ENCODE measurements at regions not wholly inside any gene's neighbourhood (a gene's known extent, or its start where the extent isn't known, plus 50 kb on each side); places are given as distances from the start of the nearest gene placed in this dataset.
"Not testable (repeated sequence)": the region's sequence is repeated elsewhere in the genome, so short reads cannot be mapped to it uniquely, and the experiment has no call there.

DNA sequence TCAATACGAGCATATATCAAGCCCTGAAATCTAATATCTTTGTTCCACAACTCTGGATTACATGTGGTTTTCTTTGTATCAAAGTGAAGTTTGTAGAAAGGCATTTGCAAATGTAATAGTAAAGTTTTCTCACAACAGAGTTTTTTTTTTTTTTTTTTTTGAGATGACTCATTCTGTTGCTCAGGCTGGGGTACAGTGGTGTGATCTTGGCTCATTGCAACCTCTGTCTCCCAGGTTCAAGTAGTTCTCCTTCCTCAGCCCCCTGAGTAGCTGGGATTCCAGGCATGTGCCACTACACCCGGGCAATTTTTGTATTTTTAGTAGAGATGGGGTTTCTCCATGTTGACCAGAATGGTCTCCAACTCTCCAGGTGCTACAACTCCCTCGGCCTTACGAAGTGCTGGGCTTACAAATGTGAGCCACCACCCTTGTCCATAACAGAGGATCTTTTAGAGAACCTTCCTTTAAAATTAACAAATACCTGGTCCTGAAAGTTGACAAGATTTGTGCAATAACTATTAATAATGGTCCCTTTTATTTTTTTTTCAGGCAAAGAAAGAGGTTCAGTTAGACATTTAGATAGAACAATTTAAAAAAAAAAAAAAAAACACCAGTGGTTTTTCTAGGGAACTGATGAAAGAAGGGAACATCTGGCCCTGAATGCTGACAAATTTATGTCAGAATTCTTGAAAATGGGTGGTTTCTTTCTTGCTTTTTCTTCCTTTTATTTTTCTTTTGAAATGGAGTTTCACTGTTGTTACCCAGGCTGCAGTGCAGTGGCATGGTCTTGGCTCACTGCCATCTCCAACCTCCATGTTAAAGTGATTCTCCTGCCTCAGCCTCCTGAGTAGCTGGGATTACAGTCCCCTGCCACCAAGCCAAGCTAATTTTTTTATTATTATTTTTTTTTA is 278.5 kb downstream of the RPS4Y2 start:
- DNase-seq: no peak

DNA sequence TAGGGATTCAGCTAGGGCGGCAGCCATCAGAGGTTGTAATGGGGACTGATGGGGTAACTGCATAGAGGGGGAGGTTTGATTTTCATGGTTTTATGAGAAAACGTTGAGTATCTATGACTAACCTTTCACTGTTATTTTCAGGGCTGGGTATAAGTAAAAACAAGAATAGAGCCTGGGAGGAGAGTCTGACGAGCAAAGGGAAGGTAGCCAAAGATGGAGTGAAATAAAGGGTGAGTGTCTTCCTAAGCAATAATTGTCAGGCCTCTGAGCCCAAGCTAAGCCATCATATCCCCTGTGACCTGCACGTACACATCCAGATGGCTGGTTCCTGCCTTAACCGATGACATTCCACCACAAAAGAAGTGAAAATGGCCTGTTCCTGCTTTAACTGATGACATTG is 281.5 kb downstream of the RPS4Y2 start:
- not testable (repeated sequence) for DNase-seq

DNA sequence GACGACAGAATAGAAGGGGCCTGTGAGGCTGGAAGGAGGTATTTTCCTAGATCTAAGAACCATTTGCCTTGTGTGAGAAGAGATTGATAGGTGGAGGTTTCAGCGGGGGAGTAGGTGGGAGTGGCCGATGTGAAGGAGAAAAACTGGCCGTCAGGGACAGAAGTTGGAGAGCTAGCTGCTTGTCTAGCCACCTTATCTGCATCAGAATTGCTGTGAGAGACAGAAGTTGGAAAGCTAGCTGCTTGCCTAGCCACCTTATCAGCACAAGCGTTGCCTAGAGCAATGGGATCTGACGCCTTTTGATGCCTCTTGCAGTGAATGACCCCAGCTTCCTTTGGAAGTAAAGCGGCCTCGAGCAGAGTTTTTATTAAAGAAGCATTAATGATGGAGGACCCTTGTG is 283.9 kb downstream of the RPS4Y2 start:
- no peak for DNase-seq

DNA sequence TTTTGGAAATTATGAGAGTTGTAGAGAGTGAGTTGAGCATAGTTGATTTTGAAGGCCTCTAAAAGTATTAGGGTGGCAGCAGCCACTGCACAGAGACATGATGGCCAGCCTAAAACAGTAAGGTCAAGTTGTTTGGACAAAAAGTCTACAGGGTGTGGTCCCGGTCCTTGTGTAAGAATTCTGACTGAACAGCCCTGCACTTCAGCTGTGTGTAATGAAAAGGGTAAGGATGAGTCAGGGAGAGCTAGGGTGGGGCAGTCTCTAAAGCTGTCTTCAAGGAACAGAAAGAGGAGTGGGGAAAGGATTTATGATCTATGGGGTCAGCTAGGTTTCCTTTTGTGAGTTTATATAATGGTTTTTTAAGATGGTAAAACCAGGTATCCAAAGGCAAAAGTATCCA is 284.8 kb downstream of the RPS4Y2 start:
- not testable (repeated sequence) for DNase-seq

DNA sequence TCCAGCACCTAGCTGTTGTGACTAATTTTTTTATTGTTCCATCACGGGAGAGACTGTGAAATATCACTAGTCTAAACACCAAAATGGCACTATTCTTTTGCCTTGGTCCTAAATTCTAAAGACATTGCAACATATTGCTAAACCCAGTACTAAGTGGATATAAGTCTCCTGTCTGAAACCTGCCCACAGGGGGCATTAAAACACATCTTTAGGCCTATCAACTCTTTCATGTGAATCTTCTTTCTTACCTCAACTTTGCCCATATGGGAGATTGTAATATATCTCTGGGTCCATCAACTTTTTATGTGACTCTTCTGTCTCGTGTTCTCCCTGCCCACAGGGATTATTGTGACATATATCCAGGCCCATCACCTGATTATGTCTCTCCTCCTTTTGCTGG is 317.2 kb downstream of the RPS4Y2 start:
- DNase-seq: no peak

DNA sequence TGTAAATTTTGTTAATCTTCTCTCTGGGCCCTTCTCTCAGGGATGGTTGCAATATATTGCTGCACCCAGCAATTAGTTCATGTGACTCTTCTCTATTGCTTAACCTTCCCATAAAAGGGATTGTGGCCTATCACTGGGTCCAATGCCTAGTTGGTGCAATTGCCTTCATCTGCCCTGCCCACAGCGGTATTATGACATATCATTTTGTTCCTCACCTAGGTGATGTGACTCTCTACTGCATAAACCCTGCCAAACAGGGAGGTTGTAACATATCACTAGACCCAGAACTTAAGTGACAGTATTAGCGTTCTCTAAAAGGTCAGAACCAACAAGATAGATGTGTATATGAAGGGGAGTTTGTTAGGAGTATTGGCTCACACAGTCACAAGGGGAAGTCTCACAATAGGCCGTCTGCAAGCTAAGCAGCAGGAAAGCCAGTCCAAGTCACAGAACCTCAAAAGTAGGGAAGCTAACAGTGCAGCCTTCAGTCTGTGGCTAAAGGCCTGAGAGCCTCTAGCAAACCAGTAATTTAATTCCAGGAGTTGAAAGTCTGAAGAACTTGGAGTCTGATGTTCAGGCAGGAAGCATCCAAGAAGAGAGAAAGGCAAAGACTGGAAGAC is 317.8 kb downstream of the RPS4Y2 start:
- no peak for DNase-seq

DNA sequence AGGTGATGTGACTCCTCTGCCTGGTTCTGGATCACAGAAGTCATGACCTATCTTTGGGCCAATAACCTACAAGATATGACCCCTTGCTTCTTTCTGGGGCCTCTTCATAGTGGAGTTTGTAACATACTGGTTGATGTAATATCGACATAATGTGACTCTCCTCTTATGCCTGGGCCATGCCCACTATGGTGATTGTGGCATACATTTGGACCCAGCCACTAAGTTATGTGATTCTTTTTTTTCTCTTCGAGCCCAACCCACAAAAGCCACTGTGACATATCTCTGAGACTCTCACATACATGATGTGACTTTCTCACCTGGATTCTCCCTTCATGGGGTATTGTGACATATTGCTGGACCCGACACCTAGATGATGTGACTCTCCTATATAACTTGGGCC is 319.8 kb downstream of the RPS4Y2 start:
- no peak for DNase-seq

DNA sequence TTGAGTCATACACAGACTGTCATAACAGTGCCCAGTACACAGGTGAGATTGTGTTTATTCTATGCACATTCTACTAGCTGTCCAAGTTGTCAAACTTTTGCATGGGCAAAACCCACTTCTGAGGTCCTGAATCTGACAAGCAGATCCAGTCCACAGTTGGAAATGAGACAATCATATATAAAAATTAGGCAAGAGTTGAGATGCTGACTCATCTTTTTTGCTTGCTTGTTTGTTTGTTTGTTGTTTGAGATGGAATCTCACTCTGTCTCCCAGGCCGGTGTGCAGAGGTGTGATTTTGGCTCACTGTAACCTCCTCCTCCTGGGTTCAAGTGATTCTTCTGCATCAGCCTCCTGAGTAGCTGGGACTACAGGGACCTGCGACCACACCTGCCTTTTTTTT is 323.8 kb downstream of the RPS4Y2 start:
- no peak for DNase-seq

DNA sequence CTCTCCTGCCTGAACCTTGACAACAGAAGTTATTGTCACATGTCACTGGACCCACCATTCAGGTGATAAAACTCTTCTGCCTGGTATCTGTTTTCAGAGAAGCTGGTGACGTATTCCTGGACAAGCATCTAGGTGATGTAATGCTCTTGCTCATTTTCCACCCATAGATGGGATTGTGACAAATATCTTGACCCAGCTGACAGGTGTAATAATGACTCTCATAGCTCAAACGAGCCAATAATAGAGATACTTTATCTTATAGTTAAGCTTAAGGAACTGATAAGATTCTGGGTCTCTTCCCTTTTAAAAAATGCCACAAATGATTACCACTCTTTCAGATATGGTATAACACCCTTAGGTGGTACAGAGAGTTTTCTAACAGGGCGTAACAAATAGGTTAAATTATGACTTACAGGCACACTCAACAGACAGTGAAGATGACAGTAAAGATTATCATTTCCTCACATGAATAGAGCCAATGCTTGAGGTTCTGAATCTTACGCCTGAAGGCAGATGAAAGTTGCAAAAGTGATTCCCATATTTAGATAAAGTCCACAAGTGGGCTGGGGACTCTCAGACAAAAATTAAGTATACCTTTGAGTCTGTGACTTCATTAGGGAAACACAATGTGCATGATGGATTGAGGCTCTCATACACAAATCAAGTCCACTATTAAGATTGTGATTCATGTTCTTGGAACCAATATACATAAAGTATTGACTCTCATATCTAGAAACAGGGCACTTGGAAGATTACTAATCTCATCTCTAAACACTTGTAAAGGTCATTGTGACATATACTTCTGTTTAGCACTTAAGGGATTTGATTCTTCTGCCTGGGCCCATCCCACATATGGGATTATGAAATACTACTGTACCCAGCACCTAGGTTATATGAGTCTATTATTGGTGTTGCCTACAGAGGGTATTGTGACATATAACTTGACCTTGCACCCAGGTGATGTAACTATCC is 326.0 kb downstream of the RPS4Y2 start:
- no peak for DNase-seq

DNA sequence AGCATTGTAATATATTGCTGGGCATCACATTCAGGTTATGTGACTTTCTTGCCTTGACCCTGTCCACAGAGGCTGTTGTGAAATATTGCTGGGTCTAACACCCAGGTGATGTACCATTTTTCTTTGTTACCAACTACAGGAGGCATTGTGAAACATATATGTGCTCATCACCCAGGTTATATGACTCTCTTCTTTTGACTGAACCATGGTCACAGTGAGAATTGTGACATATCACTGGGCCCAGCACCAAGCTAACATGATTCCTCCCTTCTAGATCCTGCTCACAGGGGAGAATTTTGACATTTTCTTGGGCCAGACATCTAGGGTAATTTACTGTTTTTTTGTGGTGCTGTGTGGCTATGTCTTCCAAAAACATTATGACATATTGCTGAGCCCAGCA is 326.7 kb downstream of the RPS4Y2 start:
- DNase-seq: no peak

DNA sequence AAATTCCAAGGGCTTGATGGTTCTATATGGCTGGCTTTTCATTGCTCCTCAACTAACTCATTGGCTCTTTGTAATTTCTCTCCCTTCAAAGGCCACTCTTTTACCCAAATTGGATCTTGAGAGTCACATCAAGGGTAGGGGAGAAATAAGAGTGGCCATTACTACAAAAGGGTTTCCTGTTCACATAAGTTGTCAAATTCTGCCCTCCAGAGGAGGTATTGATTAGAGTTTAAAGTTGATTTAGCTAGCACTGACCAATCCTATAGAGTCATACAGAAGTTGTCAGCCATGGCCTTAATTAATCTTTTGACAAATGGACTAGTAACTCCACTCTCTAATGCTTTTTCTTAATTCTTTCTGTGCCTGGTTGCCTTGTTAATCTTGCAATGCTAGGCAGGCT is 336.0 kb downstream of the RPS4Y2 start:
- DNase-seq: no peak

DNA sequence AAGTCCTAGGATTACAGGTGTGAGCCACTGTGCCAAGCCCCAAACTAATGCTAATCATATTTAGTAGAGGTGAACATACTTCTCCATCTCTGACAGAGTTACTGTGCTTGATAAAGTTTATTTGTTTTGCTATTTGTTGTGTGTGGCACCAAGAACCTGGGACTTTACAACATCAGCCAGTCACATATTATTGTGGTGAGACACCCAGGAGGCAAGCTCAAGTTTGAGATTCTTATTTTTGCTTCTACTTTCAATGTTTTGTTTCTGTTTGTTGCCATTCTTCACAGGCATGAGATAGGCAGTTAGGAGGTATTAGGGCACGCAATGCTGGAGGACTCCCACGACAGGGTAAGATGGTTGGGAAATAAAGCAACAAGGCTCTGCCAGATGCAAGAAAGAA is 346.6 kb downstream of the RPS4Y2 start:
- no peak for DNase-seq

DNA sequence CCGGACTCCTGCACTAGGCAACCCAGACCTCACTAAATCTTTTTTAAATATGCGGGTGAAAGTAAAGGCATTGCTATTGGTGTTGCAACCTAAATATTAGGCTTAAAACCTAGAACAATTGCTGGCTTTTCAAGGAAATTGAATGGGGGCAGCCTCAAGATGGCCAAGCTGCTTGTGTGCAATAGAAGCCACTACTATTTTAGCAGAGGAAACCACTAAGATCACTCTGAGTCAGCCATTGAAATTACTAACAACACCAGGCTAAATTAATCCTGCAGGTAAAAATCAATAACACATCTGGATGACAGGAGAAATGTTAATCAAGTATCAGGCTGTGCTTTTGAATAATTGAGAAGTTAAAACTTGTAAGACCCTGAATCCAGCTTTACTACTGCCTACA is 348.0 kb downstream of the RPS4Y2 start:
- DNase-seq: no peak

DNA sequence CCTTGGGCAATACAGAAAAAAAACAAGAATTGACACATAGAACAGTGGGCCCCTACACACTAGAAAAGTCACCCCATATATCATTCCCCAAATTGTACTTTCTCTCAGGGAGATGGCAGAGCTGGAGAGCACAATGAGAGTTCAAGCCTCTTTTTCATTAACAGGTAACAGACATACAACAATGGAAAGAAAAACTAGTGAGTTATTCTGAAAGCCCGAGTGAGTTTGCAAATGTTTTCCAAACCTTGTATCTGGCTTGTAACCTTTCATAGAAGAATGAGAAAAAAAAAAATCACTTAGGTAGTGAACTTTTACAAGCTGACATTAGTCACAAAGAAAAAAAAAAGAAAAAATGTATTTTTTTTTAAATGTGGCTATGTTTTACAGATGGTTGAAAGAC is 349.6 kb downstream of the RPS4Y2 start:
- no peak for DNase-seq

DNA sequence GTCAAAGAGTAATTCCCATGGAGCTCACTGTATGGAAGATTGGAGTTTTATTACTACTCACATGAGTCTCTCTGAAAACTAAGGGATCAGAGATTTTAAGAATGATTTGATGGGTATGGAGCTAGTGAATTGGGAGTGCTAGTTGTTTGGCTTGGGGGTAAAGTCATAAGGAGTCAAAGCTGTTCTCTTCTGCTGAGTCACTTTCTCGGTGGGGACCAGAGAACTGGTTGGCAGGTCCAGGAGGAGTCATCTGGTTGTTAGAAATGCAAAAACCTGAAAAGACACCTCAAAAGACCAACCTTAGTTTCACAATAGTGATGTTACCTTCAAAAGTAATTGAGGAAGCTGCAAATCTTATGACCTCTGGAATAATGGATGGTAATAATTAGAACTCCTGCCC is 355.4 kb downstream of the RPS4Y2 start:
- DNase-seq: peak; percentile 7

DNA sequence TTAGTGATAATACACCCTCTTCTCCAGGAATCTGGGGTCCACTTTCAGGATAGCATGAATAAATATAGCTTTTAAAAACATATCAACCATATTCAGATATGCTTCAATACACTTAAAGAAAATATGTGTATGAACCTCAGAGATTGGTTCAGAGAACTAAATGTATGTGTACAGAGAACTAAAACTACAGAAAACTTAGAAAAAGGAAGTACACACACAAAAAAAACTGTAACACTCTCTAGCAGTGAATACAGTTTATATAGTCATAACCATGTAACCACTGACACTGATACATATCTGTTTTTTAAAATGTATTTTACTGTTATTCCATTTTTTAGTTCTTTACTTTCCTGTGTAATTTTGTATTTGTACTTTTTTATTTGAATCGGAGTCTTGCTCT is 365.2 kb downstream of the RPS4Y2 start:
- DNase-seq: no peak

DNA sequence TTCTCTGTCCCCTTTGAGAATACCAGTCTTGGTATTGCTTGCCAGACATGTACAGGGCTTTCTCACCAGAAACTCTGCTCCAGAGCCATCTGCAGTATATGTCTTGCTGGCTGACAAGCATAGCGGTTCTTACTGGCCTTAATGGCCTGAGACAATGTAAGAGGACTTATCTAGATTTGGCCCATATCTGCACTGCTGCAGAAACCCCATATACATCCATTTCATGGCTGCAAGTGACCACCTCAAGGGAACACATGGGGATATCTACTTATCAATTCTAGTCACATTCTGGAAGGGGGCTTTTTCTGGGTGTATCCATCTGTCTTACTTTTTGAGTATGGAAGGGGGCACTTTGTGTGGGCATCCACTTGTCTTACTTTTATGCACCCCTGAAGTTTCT is 375.5 kb upstream of the RBMY1B start:
- no peak for DNase-seq

DNA sequence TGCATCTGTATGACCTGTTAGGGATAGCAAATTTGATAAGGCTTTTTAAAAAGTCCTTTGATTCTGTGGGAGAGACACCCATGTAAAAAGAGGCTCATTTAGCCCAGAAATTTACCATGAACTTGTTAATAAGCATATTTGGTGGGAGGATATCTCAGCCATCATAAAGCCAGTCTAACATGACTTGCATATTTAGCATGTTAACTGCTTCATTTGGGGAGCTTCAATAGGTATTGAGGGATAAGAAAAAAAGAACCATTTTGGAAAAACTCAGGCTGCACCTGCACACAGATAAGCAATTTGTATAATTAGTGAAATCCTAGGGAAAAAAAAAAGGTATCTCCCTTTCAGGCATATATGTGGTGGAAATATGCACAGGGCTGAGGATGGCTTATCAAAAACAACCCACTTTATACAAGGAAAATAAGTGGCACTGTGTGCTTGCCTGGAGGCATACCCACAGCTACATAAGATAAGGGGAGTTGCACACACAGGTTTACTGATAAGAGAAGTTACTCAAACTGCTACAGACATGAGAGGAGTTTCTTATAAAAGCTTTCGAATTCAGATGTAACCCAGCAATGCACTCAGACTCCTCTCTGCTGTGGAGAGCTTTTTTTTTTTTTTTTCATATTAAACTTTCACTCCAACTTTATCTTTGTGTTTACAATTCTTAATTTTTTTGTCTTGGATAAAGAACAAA is 372.9 kb upstream of the RBMY1B start:
- DNase-seq: no peak

DNA sequence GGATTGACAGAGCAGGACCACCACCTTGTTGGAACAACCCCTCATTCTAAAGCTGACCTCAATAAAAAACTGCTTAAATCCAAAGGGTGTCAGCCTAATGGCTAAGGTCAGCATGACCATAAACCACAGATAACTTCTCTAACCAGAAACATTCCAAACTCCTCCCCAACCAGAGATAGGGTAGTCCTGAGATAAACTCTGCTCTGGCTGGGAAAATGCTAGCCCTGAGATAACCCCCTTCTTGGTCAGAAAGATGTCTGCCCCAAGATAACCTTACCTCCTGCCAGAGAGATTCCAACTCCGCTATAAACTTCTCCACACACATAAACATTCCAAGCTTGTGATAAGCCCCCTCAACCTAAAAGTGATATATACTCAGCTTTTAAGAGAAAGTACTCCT is 364.8 kb upstream of the RBMY1B start:
- DNase-seq: no peak

DNA sequence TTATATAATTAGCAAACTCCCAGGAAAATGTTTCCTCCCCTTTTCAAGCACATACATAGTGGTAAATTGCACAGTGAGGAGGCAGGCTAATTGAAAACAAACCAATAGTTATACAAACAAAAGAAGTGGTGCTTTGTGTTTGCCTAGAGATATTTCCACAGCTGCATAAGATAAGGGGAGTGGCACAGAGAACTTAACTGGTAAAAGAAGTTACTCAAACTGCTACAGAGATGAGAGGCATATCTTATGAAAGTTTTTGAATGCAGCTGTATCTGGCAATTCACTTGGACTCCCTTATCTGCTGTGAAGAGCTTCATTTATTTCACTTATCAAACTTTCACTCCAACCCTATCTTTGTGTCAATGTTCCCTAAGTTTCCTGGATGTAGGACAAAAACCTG is 361.2 kb upstream of the RBMY1B start:
- no peak for DNase-seq

DNA sequence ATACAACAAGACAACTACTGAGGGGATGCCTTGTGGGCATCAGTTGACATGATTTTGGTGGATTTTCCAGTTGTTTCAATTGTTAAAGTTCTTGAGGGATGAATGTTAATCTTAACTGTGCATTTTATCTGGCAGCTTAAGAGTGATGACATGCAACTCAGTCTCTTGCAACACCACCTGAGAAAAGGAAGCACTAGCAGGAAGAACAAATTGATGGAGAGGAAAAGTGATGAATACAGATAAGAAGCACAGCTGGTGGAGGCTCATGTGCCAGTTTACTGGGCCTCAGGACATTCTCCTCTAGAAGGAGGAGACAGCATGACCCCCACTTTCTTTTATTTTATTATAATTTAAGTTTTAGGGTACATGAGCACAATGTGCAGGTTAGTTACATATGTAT is 341.3 kb upstream of the RBMY1B start:
- DNase-seq: no peak

DNA sequence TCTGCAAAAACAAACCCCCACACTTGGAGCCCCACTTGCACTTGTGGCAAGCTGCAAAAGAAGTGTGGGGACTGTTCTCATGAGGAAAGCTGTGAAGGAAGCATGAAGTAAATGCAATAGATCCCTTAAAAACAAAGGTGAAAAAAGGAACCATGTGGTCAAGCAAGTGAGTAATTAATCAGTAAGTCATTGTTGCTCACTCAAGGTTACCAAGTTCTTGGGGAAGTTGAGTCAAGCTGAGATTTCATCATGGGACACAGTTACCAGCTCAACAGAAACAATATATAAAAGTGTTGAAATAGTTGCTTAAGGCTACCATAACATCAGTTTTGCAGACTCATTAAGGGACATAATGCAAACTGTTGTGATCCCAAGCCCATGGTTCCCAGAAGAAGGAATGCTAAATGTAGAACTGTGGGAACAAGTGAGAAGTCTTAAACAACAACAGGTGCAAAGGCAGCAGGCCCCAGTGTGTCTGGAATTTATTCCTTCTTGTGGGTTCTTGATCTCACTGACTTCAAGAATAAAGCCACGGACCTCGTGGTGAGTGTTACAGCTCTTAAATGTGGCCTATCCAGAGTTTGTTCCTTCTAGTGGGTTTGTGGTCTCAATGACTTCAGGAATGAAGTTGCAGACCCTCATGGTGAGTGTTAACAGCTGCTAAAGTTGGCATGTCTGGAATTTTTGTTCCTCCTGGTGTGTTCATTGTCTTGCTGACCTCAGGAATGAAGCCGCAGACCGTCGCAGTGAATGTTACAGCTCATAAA is 336.3 kb upstream of the RBMY1B start:
- no peak for DNase-seq
